ENCODE measurements at regions not wholly inside any gene's neighbourhood (a gene's known extent, or its start where the extent isn't known, plus 50 kb on each side); places are given as distances from the start of the nearest gene placed in this dataset.

GRCh38 chr1:113215015-113215414 is 142.0 kb downstream of the LRIG2 start:
- TF ChIP-seq GABPA (IDR thresholded peaks at IDR 0.05 in 1 of 2, conservative IDR thresholded peaks at IDR 0.05 in 1 of 2) (no peak), CTCF (IDR thresholded peaks at IDR 0.05; ENCODE audit: low read depth, low read length, missing input control) (no peak), ZBTB33 (IDR thresholded peaks at IDR 0.05) (no peak)
